AG09319 (cell line): ENCODE measurements at regions not wholly inside any gene's neighbourhood (a gene's known extent, or its start where the extent isn't known, plus 50 kb on each side); places are given as distances from the start of the nearest gene placed in this dataset.

Experiments used
- DNase-seq: peaks from one replicate; pipeline ENCODE4 v3.0.0-alpha.2; 2010; ENCODE audit warnings: low read depth; ENCODE audit errors: extremely low read depth
- TF ChIP-seq, protein P1 (sequence below): IDR thresholded peaks from 2 replicates; pipeline ENCODE4 v1.5.1; 2011; ENCODE audit warnings: low read depth, mild to moderate bottlenecking, inconsistent platforms, low read length, moderate library complexity

DNA sequence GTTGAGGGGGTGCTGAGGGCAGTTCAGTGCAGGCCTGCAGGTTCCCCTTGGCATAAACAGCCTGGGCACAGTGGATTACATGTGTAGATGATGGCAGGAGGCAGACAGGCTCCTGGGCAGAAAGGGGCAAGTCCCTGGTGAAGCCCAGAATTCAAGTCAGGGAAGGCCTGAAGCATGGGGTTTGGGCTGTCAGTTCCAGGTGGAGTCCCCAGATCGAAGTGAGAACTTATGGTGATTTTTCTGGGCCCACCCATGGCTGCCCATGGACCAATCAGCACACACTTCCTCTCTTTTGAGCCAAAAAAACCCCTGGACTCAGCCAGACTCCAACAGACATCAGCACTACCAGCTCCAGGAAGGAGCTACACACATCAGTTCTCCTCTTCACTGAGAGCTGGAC, 529.1 kb downstream of the PPARGC1A start:
- TF ChIP-seq, protein P1, sequence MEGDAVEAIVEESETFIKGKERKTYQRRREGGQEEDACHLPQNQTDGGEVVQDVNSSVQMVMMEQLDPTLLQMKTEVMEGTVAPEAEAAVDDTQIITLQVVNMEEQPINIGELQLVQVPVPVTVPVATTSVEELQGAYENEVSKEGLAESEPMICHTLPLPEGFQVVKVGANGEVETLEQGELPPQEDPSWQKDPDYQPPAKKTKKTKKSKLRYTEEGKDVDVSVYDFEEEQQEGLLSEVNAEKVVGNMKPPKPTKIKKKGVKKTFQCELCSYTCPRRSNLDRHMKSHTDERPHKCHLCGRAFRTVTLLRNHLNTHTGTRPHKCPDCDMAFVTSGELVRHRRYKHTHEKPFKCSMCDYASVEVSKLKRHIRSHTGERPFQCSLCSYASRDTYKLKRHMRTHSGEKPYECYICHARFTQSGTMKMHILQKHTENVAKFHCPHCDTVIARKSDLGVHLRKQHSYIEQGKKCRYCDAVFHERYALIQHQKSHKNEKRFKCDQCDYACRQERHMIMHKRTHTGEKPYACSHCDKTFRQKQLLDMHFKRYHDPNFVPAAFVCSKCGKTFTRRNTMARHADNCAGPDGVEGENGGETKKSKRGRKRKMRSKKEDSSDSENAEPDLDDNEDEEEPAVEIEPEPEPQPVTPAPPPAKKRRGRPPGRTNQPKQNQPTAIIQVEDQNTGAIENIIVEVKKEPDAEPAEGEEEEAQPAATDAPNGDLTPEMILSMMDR: no peak
- DNase-seq: no peak

DNA sequence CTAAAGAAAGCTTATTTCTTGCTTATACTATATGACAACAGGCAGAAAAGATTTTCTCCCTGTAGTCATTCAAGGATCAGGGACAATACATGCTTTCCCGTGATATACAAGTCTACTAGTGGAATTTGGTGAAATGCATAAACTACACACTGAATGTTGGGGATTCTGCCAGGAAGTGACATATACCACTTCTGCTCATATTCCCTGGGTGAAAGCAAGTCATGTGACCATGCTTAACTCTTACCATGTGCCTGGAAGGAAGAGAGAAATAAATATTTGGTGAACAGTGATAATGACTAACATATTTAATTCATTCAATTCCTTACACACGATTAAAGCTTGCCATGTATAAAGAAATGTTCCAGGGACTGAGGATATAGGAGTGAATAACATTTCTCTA, 534.6 kb downstream of the PPARGC1A start:
- no peak for DNase-seq
- TF ChIP-seq, protein P1: no peak

DNA sequence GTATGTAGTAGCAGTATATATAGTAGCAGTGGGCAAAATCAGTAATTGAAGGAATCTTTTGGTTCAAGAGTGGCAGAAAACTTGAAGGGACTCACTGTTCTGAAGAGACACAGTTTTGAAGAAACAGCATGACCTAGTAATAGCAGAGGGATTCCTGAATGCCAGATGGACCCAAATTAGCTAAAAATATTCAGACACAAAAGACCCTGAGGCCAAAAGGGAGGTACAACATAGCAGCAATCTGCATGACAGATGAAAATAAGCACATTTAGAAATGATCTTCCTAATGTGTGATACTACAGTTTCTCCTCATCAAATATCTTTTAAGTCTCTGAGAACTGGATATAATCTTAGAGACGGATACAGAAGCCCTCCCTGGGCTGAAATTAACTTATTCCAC, 536.6 kb downstream of the PPARGC1A start:
- DNase-seq: no peak
- TF ChIP-seq, protein P1: no peak

GRCh38 chr4:23348789-23349498, 540.9 kb downstream of the PPARGC1A start:
- no peak for DNase-seq
- TF ChIP-seq, protein P1: no peak

GRCh38 chr4:23337292-23337691, 552.6 kb downstream of the PPARGC1A start:
- TF ChIP-seq, protein P1: no peak

GRCh38 chr4:23333946-23334878, 555.6 kb downstream of the PPARGC1A start:
- TF ChIP-seq, protein P1: no peak
- no peak for DNase-seq

More at GRCh38 chr4:23337292-23337691, 552.6 kb downstream of the PPARGC1A start:
- no peak for DNase-seq

DNA sequence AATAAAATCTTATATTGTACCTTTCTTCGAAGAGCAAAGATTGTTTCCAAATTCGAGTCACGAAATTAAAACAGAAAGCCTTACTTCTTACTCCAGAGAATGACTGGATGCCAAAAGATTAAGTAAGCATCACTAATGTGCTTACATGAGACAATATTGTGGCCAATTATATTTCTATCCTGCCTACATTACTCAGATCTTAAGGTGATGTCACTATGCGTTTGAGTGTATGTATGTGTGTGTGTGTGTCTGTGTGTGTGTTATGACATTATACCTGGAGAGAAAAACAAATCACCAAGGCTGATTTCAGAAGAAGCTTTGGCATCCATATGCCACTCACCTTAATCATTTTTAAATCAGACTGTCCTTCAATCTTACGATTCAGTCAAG, 556.3 kb downstream of the PPARGC1A start:
- no peak for DNase-seq
- TF ChIP-seq, protein P1: no peak
